ENCODE measurements at regions not wholly inside any gene's neighbourhood (a gene's known extent, or its start where the extent isn't known, plus 50 kb on each side); places are given as distances from the start of the nearest gene placed in this dataset.

DNA sequence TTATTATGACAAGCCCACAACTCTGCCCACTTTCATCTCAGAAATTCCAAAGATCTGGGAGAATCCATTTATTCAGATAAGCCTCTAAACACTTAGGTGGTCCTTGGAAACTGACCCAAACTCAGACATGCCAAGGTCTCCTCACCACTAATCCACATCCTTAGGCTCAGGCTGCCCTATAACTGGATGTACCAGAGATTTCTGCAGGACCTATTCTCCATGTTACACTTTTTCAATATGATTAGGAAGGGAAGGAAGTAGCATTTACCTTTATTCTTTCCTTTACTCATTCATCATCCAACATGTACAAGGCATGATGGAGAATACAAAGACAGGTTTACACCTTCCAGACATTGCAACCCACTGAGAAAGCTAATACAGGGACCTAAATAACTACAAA lies 145.9 kb upstream of the BMP4 start:
- TF ChIP-seq, protein P1, sequence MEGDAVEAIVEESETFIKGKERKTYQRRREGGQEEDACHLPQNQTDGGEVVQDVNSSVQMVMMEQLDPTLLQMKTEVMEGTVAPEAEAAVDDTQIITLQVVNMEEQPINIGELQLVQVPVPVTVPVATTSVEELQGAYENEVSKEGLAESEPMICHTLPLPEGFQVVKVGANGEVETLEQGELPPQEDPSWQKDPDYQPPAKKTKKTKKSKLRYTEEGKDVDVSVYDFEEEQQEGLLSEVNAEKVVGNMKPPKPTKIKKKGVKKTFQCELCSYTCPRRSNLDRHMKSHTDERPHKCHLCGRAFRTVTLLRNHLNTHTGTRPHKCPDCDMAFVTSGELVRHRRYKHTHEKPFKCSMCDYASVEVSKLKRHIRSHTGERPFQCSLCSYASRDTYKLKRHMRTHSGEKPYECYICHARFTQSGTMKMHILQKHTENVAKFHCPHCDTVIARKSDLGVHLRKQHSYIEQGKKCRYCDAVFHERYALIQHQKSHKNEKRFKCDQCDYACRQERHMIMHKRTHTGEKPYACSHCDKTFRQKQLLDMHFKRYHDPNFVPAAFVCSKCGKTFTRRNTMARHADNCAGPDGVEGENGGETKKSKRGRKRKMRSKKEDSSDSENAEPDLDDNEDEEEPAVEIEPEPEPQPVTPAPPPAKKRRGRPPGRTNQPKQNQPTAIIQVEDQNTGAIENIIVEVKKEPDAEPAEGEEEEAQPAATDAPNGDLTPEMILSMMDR (conservative IDR thresholded peaks at IDR 0.05; ENCODE audit: low read depth, low read length): no peak
- Histone ChIP-seq H4K20me1 (ENCODE audit: insufficient read depth) (no peaks in the 10 kb centered on the region), H3K79me2 (ENCODE audit: insufficient read depth, low read depth) (no peaks in the 10 kb centered on the region), H3K27me3 (ENCODE audit: insufficient read depth, low read depth) (no peaks in the 10 kb centered on the region), H3K4me1 (ENCODE audit: low read depth, poor library complexity, severe bottlenecking) (no peaks in the 10 kb centered on the region), H3K9ac (no peak overlapping the region), H3K27ac (no peak overlapping the region), H3K4me2 (no peak overlapping the region), H3K4me3 (IDR thresholded peaks at IDR 0.05; ENCODE audit: insufficient read depth, low read depth, low read length) (no peak overlapping the region), H2AFZ (ENCODE audit: low read depth) (no peak overlapping the region), H3K36me3 (ENCODE audit: insufficient read depth) (no peaks in the 10 kb centered on the region)

DNA sequence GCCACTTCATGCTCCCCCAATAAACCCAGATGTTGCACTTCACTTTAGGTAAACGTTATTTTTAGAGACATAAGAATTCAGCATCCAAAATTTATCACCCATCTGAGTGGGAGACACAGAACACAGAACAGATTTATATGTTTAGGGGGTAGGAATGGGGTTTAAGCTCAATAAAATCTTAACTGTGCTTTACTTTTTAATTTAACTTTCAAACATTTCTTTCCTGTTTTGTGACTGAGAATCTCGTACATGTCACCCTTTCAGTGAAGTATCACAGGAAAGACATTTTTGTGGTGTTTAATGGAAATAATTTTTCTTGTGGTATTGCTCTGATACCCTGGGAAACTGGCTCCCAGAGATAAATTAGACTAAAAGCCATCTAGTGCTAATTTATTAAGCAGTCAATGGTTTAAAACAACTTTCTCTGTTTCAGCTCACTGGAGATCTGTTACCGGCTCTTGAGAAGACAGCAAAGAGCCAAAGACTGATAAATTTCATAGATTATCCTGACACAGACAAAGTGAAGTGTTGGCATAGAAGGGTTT lies 148.0 kb upstream of the BMP4 start:
- H3K27ac ChIP-seq: no peak overlapping the region

DNA sequence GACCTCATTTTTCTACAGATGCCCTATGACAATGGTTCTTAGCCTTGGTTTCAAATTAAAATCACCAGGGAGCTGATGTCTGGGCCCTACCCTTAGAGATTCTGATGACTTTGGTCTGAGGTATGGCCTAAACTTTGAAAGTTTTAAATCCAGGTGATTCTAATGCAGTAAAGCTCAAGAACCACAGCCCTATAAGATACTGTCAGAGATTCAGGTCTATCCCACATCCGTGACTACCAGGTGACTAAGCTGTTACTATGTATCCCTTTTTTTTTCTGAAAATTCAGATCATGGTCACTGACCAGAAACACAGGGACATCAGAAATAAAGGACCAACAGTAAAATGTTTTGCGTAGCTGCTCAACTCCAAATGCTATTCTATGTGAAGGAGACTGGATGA lies 148.8 kb upstream of the BMP4 start:
- TF ChIP-seq, protein P1 (conservative IDR thresholded peaks at IDR 0.05; ENCODE audit: low read depth, low read length): no peak
- Histone ChIP-seq H3K27me3 (ENCODE audit: insufficient read depth, low read depth) (no peaks in the 10 kb centered on the region), H3K36me3 (ENCODE audit: insufficient read depth) (no peaks in the 10 kb centered on the region), H3K79me2 (ENCODE audit: insufficient read depth, low read depth) (no peaks in the 10 kb centered on the region), H3K27ac (no peak overlapping the region), H4K20me1 (ENCODE audit: insufficient read depth) (no peaks in the 10 kb centered on the region), H3K4me2 (no peak overlapping the region), H3K4me1 (ENCODE audit: low read depth, poor library complexity, severe bottlenecking) (no peaks in the 10 kb centered on the region), H3K4me3 (IDR thresholded peaks at IDR 0.05; ENCODE audit: insufficient read depth, low read depth, low read length) (no peak overlapping the region), H2AFZ (ENCODE audit: low read depth) (no peak overlapping the region), H3K9ac (no peak overlapping the region)

More for the DNA sequence above, 148.0 kb upstream of the BMP4 start:
- H4K20me1 ChIP-seq (ENCODE audit: insufficient read depth): no peaks in the 10 kb centered on the region
- TF ChIP-seq, protein P1 (conservative IDR thresholded peaks at IDR 0.05; ENCODE audit: low read depth, low read length): no peak
- no peak overlapping the region for H2AFZ ChIP-seq (ENCODE audit: low read depth)
- no peaks in the 10 kb centered on the region for H3K79me2 ChIP-seq (ENCODE audit: insufficient read depth, low read depth)
- no peaks in the 10 kb centered on the region for H3K27me3 ChIP-seq (ENCODE audit: insufficient read depth, low read depth)
- no peak overlapping the region for H3K4me2 ChIP-seq
- no peak overlapping the region for H3K9ac ChIP-seq
- no peaks in the 10 kb centered on the region for H3K4me1 ChIP-seq (ENCODE audit: low read depth, poor library complexity, severe bottlenecking)
- no peaks in the 10 kb centered on the region for H3K36me3 ChIP-seq (ENCODE audit: insufficient read depth)
- H3K4me3 ChIP-seq (IDR thresholded peaks at IDR 0.05; ENCODE audit: insufficient read depth, low read depth, low read length): no peak overlapping the region

DNA sequence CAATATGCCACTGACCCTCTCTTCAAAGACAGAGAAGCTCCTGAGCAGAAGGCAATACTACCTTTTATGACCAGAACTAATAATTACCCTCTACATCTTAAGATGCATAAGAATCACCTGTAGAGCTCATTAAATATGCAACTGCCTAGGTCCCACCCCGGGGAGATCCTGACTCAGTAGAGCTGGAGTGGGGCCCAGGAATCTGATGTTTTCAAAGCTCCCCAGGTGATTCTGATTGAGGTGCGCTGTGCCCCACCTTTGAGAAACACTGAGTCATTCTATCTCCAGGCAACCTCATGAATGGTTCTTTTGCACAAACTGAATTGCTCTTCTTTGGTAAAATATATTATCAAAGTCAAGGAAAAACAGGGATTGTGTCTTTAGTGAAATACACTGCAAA lies 149.3 kb upstream of the BMP4 start:
- no peaks in the 10 kb centered on the region for H3K27me3 ChIP-seq (ENCODE audit: insufficient read depth, low read depth)
- no peaks in the 10 kb centered on the region for H3K79me2 ChIP-seq (ENCODE audit: insufficient read depth, low read depth)
- H3K4me1 ChIP-seq (ENCODE audit: low read depth, poor library complexity, severe bottlenecking): no peaks in the 10 kb centered on the region
- H3K27ac ChIP-seq: no peak overlapping the region
- TF ChIP-seq, protein P1 (conservative IDR thresholded peaks at IDR 0.05; ENCODE audit: low read depth, low read length): no peak
- no peak overlapping the region for H3K9ac ChIP-seq
- no peak overlapping the region for H3K4me3 ChIP-seq (IDR thresholded peaks at IDR 0.05; ENCODE audit: insufficient read depth, low read depth, low read length)
- no peak overlapping the region for H3K4me2 ChIP-seq
- no peaks in the 10 kb centered on the region for H4K20me1 ChIP-seq (ENCODE audit: insufficient read depth)
- H2AFZ ChIP-seq (ENCODE audit: low read depth): no peak overlapping the region
- H3K36me3 ChIP-seq (ENCODE audit: insufficient read depth): no peaks in the 10 kb centered on the region

All from KMS-11 (cell line).